ENCODE measurements at regions not wholly inside any gene's neighbourhood (a gene's known extent, or its start where the extent isn't known, plus 50 kb on each side); places are given as distances from the start of the nearest gene placed in this dataset.
A peak's percentile ranks its signal among the peaks of the same experiment; 100 is the strongest.

DNA sequence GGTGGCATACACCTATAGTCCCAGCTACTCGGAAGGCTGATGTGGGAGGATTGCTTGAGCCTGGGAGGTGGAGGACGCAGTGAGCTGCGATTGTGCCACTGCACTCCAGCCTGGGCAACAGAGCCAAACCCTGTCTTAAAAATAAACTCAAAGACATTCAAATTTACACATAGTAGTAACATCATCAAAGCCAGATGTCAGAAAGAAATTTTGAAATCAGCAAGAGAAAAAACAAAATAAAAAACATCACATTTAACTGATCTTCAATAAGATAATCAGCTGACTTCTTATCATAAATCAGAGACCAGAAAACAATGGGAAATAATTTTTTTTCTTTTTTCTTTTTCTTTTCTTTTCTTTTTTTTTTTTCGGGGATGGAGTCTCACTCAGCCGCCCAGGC is 78.9 kb upstream of the ZCCHC13 start:
- H2AFZ ChIP-seq (ENCODE audit: low read depth, low read length), result no peak overlapping the region
- H3K9me3 ChIP-seq (ENCODE audit: insufficient read depth, low read depth, low read length), result no peaks in the 10 kb centered on the region
- H3K27me3 ChIP-seq (ENCODE audit: insufficient read depth, low read length), result no peaks in the 10 kb centered on the region
- no peaks in the 10 kb centered on the region for H3K4me1 ChIP-seq (ENCODE audit: insufficient read depth, low read length)
- Mint-ChIP-seq H3K4me3 (ENCODE audit: unreplicated experiment) (no peak overlapping the region), H3K36me3 (ENCODE audit: low read depth, unreplicated experiment) (peaks cover 4% of the 10 kb centered on the region), H3K27me3 (ENCODE audit: low read depth, unreplicated experiment) (no peaks in the 10 kb centered on the region), H3K4me1 (ENCODE audit: low read depth, unreplicated experiment) (no peaks in the 10 kb centered on the region), H3K9me3 (ENCODE audit: unreplicated experiment) (no peaks in the 10 kb centered on the region), H3K27ac (ENCODE audit: unreplicated experiment) (no peak overlapping the region)
- no peaks in the 10 kb centered on the region for H3K36me3 ChIP-seq (ENCODE audit: insufficient read depth, low read length)
- FAIRE-seq (peak; percentile 23), DNase-seq (ENCODE audit: low read depth) (no peak)
- H3K79me2 ChIP-seq (ENCODE audit: insufficient read depth, low read length), result peaks cover 27% of the 10 kb centered on the region
- H3K4me2 ChIP-seq (ENCODE audit: low read length), result no peak overlapping the region
- no peak overlapping the region for H3K9ac ChIP-seq (ENCODE audit: low read length)
- H3K27ac ChIP-seq (ENCODE audit: low read depth, low read length), result no peak overlapping the region
- no peak overlapping the region for H3K4me3 ChIP-seq (ENCODE audit: insufficient read depth, low read depth, low read length)
- peaks cover 8% of the 10 kb centered on the region for H4K20me1 ChIP-seq (ENCODE audit: insufficient read depth, low read length)
- TF ChIP-seq EZH2 (IDR thresholded peaks at IDR 0.05; ENCODE audit: insufficient read depth, low read length) (no peak), CTCF (IDR thresholded peaks at IDR 0.05; ENCODE audit: insufficient read depth, low read depth, low read length) (no peak)

- Histone ChIP-seq H3K36me3 (ENCODE audit: insufficient read depth, low read length) (peaks cover 10% of the 10 kb centered on the region), H3K4me3 (ENCODE audit: insufficient read depth, low read depth, low read length) (no peak overlapping the region)
These were observed 83.7 kb upstream of the ZCCHC13 start for GRCh38 chrX:74220277-74220676.

More at GRCh38 chrX:74220277-74220676, 83.7 kb upstream of the ZCCHC13 start:
- no peak overlapping the region for H3K4me2 ChIP-seq (ENCODE audit: low read length)
- H3K36me3 Mint-ChIP-seq (ENCODE audit: low read depth, unreplicated experiment), result peaks cover 12% of the 10 kb centered on the region
- FAIRE-seq, result no peak
- no peaks in the 10 kb centered on the region for H3K9me3 ChIP-seq (ENCODE audit: insufficient read depth, low read depth, low read length)
- H3K79me2 ChIP-seq (ENCODE audit: insufficient read depth, low read length), result peaks cover 6% of the 10 kb centered on the region
- H3K4me1 Mint-ChIP-seq (ENCODE audit: low read depth, unreplicated experiment), result no peaks in the 10 kb centered on the region
- H3K27ac Mint-ChIP-seq (ENCODE audit: unreplicated experiment), result no peak overlapping the region
- no peak overlapping the region for H2AFZ ChIP-seq (ENCODE audit: low read depth, low read length)
- DNase-seq (ENCODE audit: low read depth), result no peak
- no peak for TF ChIP-seq CTCF (IDR thresholded peaks at IDR 0.05; ENCODE audit: insufficient read depth, low read depth, low read length)
- no peak for TF ChIP-seq EZH2 (IDR thresholded peaks at IDR 0.05; ENCODE audit: insufficient read depth, low read length)
- H3K9me3 Mint-ChIP-seq (ENCODE audit: unreplicated experiment), result no peaks in the 10 kb centered on the region
- H3K27ac ChIP-seq (ENCODE audit: low read depth, low read length), result no peak overlapping the region
- peaks cover 14% of the 10 kb centered on the region for H4K20me1 ChIP-seq (ENCODE audit: insufficient read depth, low read length)
- no peaks in the 10 kb centered on the region for H3K4me1 ChIP-seq (ENCODE audit: insufficient read depth, low read length)
- no peak overlapping the region for H3K4me3 Mint-ChIP-seq (ENCODE audit: unreplicated experiment)
- H3K27me3 Mint-ChIP-seq (ENCODE audit: low read depth, unreplicated experiment), result no peaks in the 10 kb centered on the region
- H3K9ac ChIP-seq (ENCODE audit: low read length), result no peak overlapping the region
- no peaks in the 10 kb centered on the region for H3K27me3 ChIP-seq (ENCODE audit: insufficient read depth, low read length)
